Fibroblast of the aortic adventitia (primary cell): ENCODE measurements at regions not wholly inside any gene's neighbourhood (a gene's known extent, or its start where the extent isn't known, plus 50 kb on each side); places are given as distances from the start of the nearest gene placed in this dataset.
"Not testable (repeated sequence)": the region's sequence is repeated elsewhere in the genome, so short reads cannot be mapped to it uniquely, and the experiment has no call there.

ENCODE experiments used
- DNase-seq: peaks from one replicate; pipeline ENCODE4 v3.0.0-alpha.2; 2010; ENCODE audit warnings: low read depth
- H3K4me3 ChIP-seq: 2 replicates; pipeline ENCODE4 v1.5.1; 2011; ENCODE audit warnings: low read depth, mild to moderate bottlenecking, control low read depth, low read length, moderate library complexity
- TF ChIP-seq, protein P1 (sequence below): IDR thresholded peaks from 2 replicates; pipeline ENCODE4 v1.5.1; 2011; ENCODE audit warnings: mild to moderate bottlenecking, low read length, control low read depth, inconsistent platforms; ENCODE audit not compliant: insufficient read depth

DNA sequence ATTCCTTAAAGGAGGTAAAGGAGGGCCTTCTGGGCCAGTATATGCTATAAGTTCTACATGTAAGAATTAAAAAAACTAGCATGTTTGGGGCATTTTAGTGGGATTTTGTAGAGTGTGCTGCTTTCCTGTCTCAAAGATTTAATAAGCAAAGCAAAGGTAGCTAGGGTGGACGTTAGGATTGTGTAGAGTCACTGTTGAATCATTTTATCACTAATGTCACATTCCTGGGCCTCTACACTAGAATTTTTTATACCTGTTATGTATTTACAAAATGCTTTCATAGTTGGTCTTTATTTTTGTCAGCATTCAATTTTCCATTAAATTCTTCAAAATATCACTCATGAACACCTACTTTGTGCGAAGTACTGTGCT, 139.4 kb upstream of the PHYHIPL start:
- TF ChIP-seq, protein P1, sequence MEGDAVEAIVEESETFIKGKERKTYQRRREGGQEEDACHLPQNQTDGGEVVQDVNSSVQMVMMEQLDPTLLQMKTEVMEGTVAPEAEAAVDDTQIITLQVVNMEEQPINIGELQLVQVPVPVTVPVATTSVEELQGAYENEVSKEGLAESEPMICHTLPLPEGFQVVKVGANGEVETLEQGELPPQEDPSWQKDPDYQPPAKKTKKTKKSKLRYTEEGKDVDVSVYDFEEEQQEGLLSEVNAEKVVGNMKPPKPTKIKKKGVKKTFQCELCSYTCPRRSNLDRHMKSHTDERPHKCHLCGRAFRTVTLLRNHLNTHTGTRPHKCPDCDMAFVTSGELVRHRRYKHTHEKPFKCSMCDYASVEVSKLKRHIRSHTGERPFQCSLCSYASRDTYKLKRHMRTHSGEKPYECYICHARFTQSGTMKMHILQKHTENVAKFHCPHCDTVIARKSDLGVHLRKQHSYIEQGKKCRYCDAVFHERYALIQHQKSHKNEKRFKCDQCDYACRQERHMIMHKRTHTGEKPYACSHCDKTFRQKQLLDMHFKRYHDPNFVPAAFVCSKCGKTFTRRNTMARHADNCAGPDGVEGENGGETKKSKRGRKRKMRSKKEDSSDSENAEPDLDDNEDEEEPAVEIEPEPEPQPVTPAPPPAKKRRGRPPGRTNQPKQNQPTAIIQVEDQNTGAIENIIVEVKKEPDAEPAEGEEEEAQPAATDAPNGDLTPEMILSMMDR, result no peak
- no peak for DNase-seq
- no peak overlapping the region for H3K4me3 ChIP-seq

- TF ChIP-seq, protein P1, result no peak
- no peak for DNase-seq
- H3K4me3 ChIP-seq, result no peak overlapping the region
These were observed 138.9 kb upstream of the PHYHIPL start for GRCh38 chr10:59037506-59037905.

- H3K4me3 ChIP-seq, DNase-seq: not testable (repeated sequence)
These were observed 133.1 kb upstream of the PHYHIPL start for GRCh38 chr10:59043358-59043757.

DNA sequence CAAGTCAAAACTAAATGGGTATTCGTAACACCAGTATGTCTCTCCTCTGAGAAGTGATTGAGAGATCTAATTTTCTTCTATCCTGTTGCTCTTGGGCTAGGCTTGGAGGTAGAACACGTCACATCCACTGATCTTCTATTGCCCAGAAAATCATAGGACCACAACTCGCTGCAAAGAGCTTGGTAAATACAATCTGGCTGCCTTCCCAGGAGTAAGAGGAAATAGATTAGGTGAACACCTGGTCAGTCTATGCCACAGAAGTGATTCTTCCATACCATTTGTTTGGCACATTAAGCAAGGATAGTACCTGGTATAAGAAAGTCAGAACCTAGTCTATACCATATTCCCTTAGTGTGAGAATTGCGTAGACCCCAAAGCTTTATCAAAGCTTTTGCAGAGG, 129.3 kb upstream of the PHYHIPL start:
- no peak overlapping the region for H3K4me3 ChIP-seq
- TF ChIP-seq, protein P1, result no peak
- no peak for DNase-seq

GRCh38 chr10:59047957-59048618, 128.4 kb upstream of the PHYHIPL start:
- TF ChIP-seq, protein P1, result no peak
- no peak overlapping the region for H3K4me3 ChIP-seq
- no peak for DNase-seq

DNA sequence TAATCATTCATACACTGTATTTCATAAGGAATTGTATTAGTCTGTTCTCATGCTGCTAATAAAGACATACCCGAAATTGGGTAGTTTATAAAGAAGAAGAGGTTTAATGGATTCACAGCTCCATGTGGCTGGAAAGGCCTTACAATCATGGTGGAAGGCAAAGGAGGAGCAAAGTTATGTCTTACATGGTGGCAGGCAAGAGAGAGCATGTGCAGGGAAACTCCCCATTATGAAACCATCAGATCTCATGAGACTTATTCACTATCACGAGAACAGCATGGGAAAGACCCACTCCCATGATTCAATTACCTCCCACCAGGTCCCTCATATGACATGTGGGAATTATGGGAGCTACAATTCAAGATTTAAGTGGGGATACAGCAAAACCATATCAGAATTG, 122.9 kb upstream of the PHYHIPL start:
- not testable (repeated sequence) for H3K4me3 ChIP-seq, DNase-seq

GRCh38 chr10:59055045-59055444, 121.4 kb upstream of the PHYHIPL start:
- TF ChIP-seq, protein P1, result no peak
- no peak overlapping the region for H3K4me3 ChIP-seq
- no peak for DNase-seq

GRCh38 chr10:59057345-59057744, 119.1 kb upstream of the PHYHIPL start:
- no peak for DNase-seq
- H3K4me3 ChIP-seq, result no peak overlapping the region

More at GRCh38 chr10:59057345-59057744, 119.1 kb upstream of the PHYHIPL start:
- TF ChIP-seq, protein P1, result no peak
